Spleen (tissue), 11 donors: ENCODE measurements at regions not wholly inside any gene's neighbourhood (a gene's known extent, or its start where the extent isn't known, plus 50 kb on each side); places are given as distances from the start of the nearest gene placed in this dataset.
A peak's percentile ranks its signal among the peaks of the same experiment; 100 is the strongest.

ENCODE experiments used
- DNase-seq: peaks from one replicate; pipeline ENCODE4 v3.0.0-alpha.2; 2020
- H3K27ac ChIP-seq, 8 donors: fragments of 200-600 bp; sonication (generic) in 7 of 8; 1 replicate in 4 of 8; 2 replicates in 4 of 8; pipeline versions ENCODE4 v1.5.0 to v1.8.0; 2016 to 2021; ENCODE audit warnings: inconsistent platforms in 4 of 8, mild to moderate bottlenecking in 4 of 8, moderate library complexity in 1 of 8
- H3K27me3 ChIP-seq, 7 donors: fragments of 200-600 bp; sonication (generic) in 6 of 7; replicated peaks in 1 of 7; 1 replicate in 4 of 7; 2 replicates in 3 of 7; pipeline versions ENCODE4 v1.5.0 to v1.8.0; 2016 to 2021; ENCODE audit warnings: inconsistent platforms in 3 of 7, mild to moderate bottlenecking in 1 of 7
- H3K36me3 ChIP-seq, 6 donors: fragments of 200-600 bp; sonication (generic) in 5 of 6; 1 replicate in 4 of 6; 2 replicates in 2 of 6; pipeline versions ENCODE4 v1.5.0 to v1.8.0; 2016 to 2021; ENCODE audit warnings: inconsistent platforms in 2 of 6
- H3K4me1 ChIP-seq, 6 donors: fragments of 200-600 bp; sonication (generic) in 5 of 6; 1 replicate in 3 of 6; 2 replicates in 3 of 6; pipeline versions ENCODE4 v1.5.0 to v1.8.0; 2016 to 2021; ENCODE audit warnings: inconsistent platforms in 3 of 6
- H3K4me3 ChIP-seq, 8 donors: fragments of 200-600 bp; sonication (generic) in 7 of 8; 1 replicate in 4 of 8; 2 replicates in 4 of 8; pipeline versions ENCODE4 v1.5.0 to v1.8.0; 2016 to 2021; ENCODE audit warnings: inconsistent platforms in 4 of 8, mild to moderate bottlenecking in 4 of 8, moderate library complexity in 2 of 8
- H3K9me3 ChIP-seq, 8 donors: fragments of 200-600 bp; sonication (generic) in 7 of 8; 1 replicate in 4 of 8; 2 replicates in 4 of 8; pipeline versions ENCODE4 v1.5.0 to v1.8.0; 2016 to 2021; ENCODE audit warnings: inconsistent platforms in 4 of 8
- POLR2A ChIP-seq, 3 donors: fragments of 450-650 bp; IDR thresholded peaks; one replicate each; pipeline ENCODE4 v1.5.1; 2017; ENCODE audit warnings: antibody characterized with exemption in 3 of 3, mild to moderate bottlenecking in 1 of 3
- POLR2AphosphoS5 ChIP-seq, 3 donors: sonication (generic); formaldehyde crosslinking; IDR thresholded peaks; one replicate each; pipeline ENCODE4 v1.5.1; 2017; ENCODE audit warnings: antibody characterized with exemption in 3 of 3
- WGBS, 5 donors: extraction: QIAGEN DNeasy Blood & Tissue Kit in 3 of 5; methylation state at CpG; one replicate each; pipeline versions ENCODE4 v1.1.5 to v1.1.7; 2013 to 2018; 5-methylcytosine and 5-hydroxymethylcytosine counted together
- intact Hi-C: fragments of 100-400 bp; cut with DNase I; formaldehyde crosslinking; loops from one replicate; pipeline ENCODE4 v1.15.0; 2023; ENCODE audit warnings: low total_unique reads
- TF ChIP-seq, protein P1 (sequence below), 11 experiments: fragments of 200-600 bp in 7 of 11; fragments of 450-650 bp in 4 of 11; sonication (generic) in 4 of 11; IDR thresholded peaks in 8 of 11; conservative IDR thresholded peaks in 3 of 11; 1 replicate in 7 of 11; 2 replicates in 4 of 11; pipeline versions ENCODE4 v1.4.0 to v1.8.0; 2016 to 2021; ENCODE audit warnings: antibody characterized with exemption in 11 of 11, inconsistent platforms in 4 of 11, mild to moderate bottlenecking in 1 of 11
- donor health status: healthy with polysubstance abuse.
- donor health status: DM: no; HTN: no; CAD: no; lungs with moderate emphysema.
- donor health status: DM: no; HTN: no; CAD: no.
- donor health status: Bipolar disorder and iron deficiency.
- donor health status: healthy.
- donor health status: DM: no; HTN: no; CAD: no.
- donor health status: DM: yes; HTN: yes; CAD: no.

DNA sequence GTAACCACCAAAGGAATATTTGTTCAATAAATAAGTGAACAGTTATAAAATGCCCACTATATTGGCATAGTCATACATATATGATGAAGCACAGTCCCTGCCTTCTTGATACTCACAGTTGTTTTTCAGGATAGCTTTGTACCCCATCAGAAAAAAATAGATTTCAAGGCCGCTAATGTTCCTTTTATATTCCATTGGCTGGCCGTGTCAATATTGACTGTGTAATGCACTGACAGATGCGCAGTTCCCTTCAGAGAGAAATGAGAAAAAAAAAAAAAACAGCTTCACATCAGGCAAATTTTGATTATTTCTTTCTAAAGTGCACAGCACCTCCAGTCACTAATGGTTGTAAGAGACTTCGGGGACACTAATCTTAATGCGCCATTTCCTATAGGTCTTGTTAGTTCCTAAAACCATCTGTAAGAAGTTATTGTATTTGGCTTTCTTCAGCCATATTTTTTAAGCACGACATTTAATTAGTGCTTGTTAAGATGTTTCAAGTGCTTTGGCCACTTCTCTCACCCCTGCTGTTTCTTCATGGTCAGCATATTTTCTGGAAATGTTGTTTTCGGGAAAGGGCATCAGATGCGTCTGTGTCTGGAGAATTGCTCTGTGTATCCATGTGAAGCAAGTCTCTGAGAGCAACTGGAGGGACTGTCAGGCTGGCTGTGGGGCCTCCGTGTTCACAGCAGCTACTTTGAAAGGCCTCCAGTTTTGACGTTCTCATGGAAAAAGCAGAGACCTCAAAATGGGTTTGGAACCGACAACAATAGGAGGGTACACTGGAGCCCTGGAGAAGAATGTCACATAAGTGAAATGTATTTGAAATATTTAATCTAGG lies 378.3 kb downstream of the MTX2 start:
- TF ChIP-seq, protein P1, sequence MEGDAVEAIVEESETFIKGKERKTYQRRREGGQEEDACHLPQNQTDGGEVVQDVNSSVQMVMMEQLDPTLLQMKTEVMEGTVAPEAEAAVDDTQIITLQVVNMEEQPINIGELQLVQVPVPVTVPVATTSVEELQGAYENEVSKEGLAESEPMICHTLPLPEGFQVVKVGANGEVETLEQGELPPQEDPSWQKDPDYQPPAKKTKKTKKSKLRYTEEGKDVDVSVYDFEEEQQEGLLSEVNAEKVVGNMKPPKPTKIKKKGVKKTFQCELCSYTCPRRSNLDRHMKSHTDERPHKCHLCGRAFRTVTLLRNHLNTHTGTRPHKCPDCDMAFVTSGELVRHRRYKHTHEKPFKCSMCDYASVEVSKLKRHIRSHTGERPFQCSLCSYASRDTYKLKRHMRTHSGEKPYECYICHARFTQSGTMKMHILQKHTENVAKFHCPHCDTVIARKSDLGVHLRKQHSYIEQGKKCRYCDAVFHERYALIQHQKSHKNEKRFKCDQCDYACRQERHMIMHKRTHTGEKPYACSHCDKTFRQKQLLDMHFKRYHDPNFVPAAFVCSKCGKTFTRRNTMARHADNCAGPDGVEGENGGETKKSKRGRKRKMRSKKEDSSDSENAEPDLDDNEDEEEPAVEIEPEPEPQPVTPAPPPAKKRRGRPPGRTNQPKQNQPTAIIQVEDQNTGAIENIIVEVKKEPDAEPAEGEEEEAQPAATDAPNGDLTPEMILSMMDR (IDR thresholded peaks at IDR 0.05 in 8 of 11, conservative IDR thresholded peaks at IDR 0.05 in 3 of 11) = no peak
- no peak for TF ChIP-seq POLR2AphosphoS5 (IDR thresholded peaks at IDR 0.05)
- no peak for TF ChIP-seq POLR2A (IDR thresholded peaks at IDR 0.05)
- H3K9me3 ChIP-seq = no peaks in the 10 kb centered on the region
- no peaks in the 10 kb centered on the region for H3K36me3 ChIP-seq
- H3K4me1 ChIP-seq = peaks cover 0 to 13% (median 8%) of the 10 kb centered on the region in 6 donors
- no peak for DNase-seq
- peaks cover 0 to 55% (median 0%) of the 10 kb centered on the region in 7 donors for H3K27me3 ChIP-seq
- intact Hi-C loops = no loop called here
- 83 to 91% (median 86%) methylated on average over 11 of the region's 11 CpGs for WGBS, 5 donors
- H3K27ac ChIP-seq = no peak overlapping the region
- no peak overlapping the region for H3K4me3 ChIP-seq

DNA sequence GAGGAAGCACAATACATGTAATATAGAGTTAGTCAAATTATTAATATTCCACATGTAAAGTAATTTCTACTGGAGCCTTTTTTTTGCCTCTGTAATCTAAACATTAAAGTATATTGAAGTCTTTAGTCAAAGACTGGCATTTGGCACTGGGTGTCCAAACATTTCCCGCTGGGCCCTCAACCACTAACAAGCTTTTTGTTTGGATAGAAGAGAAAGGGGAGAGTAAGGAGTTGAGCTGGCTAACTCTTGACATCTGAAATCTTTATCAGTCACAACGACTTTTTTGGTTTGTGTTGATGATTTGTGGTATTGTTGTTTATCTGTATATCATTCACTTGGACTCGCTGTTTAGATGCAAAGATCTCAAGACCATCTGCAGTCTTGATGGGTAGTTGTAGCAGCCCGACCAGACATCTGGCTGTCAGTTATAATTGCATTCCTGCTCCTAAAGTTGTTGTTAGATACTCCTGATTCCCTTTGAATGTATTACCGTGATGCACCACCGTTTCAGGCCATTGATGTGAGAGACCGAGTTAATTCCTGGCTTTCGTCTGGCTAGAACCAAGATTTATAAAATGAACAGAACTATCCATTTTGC lies 379.6 kb downstream of the MTX2 start:
- intact Hi-C loops = no loop called here
- no peaks in the 10 kb centered on the region for H3K36me3 ChIP-seq

DNA sequence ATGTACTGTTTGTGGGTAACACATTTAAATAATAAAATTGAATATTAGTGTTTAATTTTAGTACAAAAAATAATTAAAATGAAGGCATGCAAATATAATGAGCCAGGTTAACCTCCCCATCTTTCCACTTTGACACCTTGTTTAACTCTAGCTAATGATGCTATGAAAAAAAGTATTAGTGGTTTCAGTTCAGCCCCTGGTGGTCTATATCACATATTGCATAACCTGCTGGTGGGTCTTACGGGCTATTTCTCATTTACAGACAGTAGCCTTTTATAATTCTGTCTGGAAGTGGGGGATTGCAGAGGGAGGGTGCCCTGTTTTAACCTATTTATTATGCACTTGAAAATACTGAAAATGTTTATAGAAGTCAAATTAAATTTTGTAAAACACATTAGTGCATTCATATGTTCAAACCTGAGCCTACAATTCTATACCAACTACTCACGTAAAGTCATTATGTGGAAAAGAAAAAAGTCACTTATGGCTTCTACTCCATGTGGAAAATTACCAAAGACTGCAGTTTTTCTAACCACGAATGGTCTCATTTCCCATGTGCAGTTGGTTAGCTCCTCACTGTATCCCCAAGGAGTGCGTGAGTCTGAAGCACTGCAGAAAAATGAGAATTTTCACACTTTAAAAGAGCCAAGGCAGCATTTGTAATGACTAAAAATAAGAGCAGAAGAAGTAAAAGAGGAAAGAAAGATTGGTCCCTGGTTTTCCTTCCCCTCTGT lies 381.0 kb downstream of the MTX2 start:
- intact Hi-C loops = loop anchor here (5.0 to 10.0 kb wide), 2 partner anchors 175 to 523 kb away; partner anchors contain the start of gene HOXD8
- no peak for TF ChIP-seq POLR2AphosphoS5 (IDR thresholded peaks at IDR 0.05)
- TF ChIP-seq, protein P1 (IDR thresholded peaks at IDR 0.05 in 8 of 11, conservative IDR thresholded peaks at IDR 0.05 in 3 of 11) = peak in 2 of 11 experiments; percentile 11 to 17
- WGBS, 5 donors = 62 to 78% (median 66%) methylated on average over 4 of the region's 4 CpGs
- Histone ChIP-seq H3K27ac (peak overlapping the region in 6 of 8 donors; percentile 41 to 79 (median 58)), H3K36me3 (no peaks in the 10 kb centered on the region), H3K9me3 (no peaks in the 10 kb centered on the region), H3K4me3 (peak overlapping the region in 2 of 8 donors; percentile 13 to 17), H3K4me1 (peaks cover 0 to 22% (median 14%) of the 10 kb centered on the region in 6 donors), H3K27me3 (peaks cover 0 to 33% (median 0%) of the 10 kb centered on the region in 7 donors)
- DNase-seq = no peak

More for the DNA sequence above, 379.6 kb downstream of the MTX2 start:
- Histone ChIP-seq H3K27me3 (peaks cover 0 to 48% (median 0%) of the 10 kb centered on the region in 7 donors), H3K4me1 (peaks cover 0 to 21% (median 13%) of the 10 kb centered on the region in 6 donors), H3K27ac (no peak overlapping the region), H3K9me3 (no peaks in the 10 kb centered on the region), H3K4me3 (no peak overlapping the region)
- TF ChIP-seq POLR2AphosphoS5 (IDR thresholded peaks at IDR 0.05) (no peak), POLR2A (IDR thresholded peaks at IDR 0.05) (no peak)
- TF ChIP-seq, protein P1 (IDR thresholded peaks at IDR 0.05 in 8 of 11, conservative IDR thresholded peaks at IDR 0.05 in 3 of 11) = no peak
- WGBS, 5 donors = 80 to 86% (median 85%) methylated on average over 8 of the region's 8 CpGs
- DNase-seq = no peak
